NCI-H446 treated with DMSO at 0.1 percent for 48 hours (cell line): ENCODE measurements at regions not wholly inside any gene's neighbourhood (a gene's known extent, or its start where the extent isn't known, plus 50 kb on each side); places are given as distances from the start of the nearest gene placed in this dataset.

Experiments used
- DNase-seq: peaks from one replicate; lab custom pipeline; 2025; lab: John Stamatoyannopoulos, UW

DNA sequence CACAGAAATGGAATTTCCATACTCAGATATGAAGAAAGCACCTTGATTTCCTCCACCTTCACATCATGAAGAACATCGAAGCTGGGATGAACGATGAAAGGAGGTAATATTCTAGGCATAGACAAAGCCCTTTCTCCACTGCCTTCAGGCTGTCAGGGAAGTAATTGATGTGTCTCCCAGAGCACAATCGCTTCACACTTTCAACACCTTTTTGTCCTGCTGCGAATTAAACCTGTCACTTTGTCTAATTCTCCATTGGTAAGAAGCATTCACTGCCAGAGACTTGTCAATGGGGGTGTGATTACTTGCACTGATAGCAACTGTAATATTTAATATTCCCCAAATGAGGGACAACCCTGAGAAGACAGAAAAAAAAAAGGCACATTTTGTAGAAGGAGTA is 260.1 kb downstream of the ETS1 start:
- DNase-seq = no peak

DNA sequence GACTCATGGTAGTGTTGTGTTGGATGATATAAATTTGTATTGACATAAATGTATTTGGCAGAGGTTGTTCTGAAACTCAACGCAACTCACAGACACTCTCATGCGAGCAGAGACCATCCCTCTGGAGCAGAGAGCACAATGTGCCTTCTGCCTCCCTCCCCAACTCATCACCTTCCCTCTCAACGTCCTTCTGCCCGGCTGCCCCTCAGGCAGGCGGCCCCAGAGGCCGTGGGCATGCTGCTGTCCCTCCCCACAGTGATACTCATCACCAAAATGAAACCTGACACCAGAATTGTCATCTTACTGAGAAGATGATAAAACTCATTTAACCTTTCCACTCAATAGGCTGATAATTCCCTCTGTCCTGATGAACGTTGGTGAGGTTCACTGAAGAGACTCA is 260.6 kb downstream of the ETS1 start:
- no peak for DNase-seq

DNA sequence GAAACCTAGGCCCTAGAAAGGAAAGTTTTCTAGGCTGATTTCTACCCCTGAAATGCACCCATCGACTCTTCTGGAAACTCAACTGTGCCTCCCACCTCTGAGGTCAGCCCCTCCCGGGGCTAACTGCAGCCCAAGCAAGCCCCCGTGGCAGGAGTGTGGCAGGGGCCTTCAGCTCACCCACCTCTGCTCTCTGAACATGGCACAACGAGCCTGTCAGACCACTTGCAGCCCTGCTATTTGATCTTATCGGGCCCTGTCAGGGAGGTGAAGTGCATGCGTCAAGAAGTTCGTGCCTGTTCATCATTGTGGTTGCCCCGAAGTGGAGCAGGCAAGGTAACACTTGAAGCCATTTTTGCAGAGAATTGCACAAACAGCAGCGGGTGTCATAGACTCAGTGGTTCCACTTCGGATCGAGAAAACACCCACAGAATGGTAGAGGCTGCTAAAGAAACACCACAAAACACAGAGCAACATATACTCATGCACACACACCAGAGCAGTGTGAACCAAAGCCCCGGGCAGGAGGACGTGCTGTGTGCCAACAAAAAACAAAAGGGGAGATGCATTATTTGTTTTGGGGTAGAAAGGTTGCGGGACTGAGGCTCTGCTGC is 262.7 kb downstream of the ETS1 start:
- DNase-seq = no peak

DNA sequence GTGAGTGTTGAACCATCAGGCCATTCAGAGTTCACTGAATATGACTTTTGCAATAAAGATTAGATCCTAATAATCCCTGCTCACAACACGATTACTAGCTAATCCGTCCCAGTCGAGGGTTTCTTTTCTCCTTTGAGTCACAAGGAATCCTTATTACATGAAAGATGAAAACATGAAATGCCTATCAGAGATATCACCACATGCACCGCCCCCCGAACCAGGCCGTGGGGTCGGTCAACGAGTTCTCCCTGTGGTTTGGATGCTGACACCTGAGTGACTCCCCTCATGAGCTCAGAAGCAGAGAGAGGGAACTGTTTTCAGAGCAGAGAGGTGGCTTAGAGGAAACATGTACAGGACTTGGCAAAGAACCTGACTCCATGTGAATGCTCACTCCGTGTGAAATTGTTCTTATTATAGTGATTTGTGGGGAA is 263.3 kb downstream of the ETS1 start:
- no peak for DNase-seq

GRCh38 chr11:128323381-128323780 is 264.0 kb downstream of the ETS1 start:
- no peak for DNase-seq

GRCh38 chr11:128318856-128319474 is 268.4 kb downstream of the ETS1 start:
- DNase-seq = no peak

DNA sequence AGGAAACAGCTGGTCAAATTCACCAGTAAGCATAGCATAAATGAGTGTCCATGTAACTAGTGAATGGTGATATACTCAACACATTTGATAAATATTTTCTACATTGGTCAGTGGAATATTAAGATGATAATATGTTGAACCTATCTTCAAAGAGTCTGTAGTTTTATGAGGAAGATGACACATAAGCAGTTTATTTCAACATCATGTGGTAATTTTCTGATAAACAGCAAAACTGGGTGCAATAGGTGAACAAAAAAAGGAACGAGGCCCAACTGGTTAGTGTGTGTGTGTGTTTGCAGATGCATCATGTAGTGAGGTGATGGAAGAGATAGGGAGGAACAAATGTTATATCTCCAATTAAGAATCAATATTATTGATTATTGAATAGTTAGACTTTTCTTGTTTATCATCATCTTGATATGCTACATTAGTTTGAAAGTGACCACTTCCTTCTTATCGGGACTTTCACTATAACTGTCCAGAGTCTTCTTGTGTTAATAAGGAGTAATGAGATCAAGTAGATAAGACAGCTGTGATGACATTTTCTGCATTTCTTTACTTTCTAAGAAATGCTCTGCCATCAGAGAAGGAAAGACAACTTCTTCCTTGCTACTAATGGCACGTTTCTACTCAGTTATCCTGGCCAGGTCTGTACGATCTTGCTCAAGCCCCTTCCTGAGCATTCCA is 270.7 kb downstream of the ETS1 start:
- DNase-seq = no peak

DNA sequence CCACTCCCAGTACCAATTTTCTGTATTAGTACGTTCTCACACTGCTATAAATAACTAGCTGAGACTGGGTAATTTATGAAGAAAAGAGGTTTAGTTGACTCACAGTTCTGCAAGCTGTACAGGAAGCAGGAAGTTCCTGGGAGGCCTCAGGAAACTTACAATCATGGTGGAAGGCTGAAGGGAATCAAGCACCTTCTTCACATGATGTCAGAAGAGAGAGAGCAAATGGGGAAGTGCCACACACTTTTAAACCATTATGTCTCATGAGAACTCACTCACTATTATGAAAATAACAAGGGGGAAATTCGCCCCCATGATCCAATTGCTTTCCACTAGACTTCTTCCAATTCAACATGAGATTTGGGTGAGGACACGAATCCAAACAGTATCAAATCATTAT is 271.4 kb downstream of the ETS1 start:
- no peak for DNase-seq

DNA sequence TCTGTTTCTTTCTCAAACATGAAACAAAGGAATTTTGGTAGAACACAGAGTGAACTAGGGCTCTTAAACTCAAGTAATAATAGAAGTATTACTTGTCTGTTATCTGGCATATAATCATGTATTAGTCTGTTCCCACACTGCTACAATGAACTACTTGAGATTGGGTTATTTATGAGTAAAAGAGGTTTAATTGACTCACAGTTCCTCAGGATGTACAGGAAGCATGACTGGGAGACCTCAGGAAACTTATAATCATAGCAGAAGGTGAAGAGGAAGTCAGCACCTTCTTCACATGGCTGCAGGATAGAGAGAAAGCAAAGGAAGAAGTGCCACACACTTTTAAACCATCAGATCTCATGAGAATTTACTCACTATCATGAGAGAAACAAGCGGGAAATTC is 273.4 kb downstream of the ETS1 start:
- no peak for DNase-seq

GRCh38 chr11:128311742-128312719 is 275.3 kb downstream of the ETS1 start:
- no peak for DNase-seq

- no peak for DNase-seq
Observed at GRCh38 chr11:128310676-128311445, 276.5 kb downstream of the ETS1 start.

DNA sequence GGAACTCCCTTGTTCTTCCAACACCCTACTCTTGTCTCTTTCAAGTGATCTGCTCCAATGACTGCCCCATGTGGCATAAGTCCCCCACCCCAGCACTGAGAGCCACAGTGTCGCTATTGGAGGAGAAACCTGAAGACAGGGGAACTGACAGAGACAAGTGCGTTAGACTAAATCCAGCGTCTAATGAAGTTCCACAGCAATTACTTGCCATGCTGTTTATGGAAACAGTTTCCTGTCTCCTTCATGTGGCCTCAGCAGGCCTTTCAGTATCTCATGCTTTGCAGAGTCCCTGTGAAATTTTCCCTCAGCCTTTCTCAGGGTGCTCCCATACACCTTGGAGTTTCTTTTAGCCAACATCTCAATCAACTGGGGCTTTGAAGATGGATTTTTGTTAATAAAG is 277.4 kb downstream of the ETS1 start:
- no peak for DNase-seq

DNA sequence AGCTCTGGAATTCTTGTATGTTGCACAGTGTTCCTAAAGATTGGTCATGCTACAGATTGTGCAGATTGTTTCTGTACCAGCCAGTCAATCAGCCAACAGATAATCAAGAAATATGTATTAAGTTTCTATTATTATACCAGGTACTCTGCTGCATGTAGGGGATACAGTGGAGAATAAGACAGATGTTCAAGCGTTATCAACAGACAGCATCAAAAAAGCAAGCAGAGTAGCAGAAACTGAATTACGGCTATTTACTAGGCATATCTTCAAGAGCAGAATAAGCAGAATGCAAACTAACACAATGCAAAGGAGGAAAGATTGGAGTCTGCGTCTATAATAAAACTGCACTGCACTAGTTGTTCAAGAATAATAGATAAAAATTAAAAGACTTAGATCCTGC is 278.6 kb downstream of the ETS1 start:
- no peak for DNase-seq

- no peak for DNase-seq
Observed at GRCh38 chr11:128305588-128305987, 281.8 kb downstream of the ETS1 start.

DNA sequence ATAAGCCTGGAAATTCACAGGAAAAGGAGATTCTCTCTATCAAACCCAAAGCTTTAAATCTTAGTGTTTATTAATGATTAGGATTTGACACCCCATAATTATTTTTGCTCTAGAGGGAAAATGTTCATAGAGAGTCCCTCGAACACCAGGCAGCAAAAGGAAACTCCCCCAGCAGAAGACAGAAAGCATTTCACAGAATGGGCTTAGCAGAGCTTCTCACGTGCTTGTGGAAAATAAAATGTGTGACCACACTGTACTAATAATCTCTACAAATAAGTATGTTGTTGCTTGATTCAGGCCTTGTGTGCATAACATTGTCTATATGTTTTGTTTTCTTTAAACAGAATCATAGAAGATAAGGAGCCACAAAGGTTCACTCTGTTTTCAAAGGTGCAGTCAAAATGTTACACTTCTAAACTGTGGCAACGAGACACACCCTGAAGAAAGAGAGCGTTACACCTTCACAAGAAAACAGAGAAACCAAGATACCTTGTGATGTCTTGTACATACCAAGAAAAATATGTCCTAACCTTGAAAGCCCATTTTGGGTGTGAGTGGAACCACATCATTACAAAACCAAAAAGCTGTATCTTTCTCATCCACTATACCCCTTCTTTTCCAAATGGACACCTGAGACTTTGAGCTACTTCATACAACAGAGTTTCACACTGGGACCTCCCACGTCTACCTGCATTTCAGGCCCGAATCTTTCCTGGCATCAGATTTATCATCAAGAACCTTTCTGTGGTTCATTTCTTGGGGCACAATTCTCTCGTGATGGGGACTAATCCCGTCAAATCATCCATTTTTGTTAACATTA is 282.5 kb downstream of the ETS1 start:
- DNase-seq = no peak

GRCh38 chr11:128304116-128304515 is 283.2 kb downstream of the ETS1 start:
- DNase-seq = no peak

- DNase-seq = no peak
Observed at GRCh38 chr11:128303383-128303782, 284.0 kb downstream of the ETS1 start.

DNA sequence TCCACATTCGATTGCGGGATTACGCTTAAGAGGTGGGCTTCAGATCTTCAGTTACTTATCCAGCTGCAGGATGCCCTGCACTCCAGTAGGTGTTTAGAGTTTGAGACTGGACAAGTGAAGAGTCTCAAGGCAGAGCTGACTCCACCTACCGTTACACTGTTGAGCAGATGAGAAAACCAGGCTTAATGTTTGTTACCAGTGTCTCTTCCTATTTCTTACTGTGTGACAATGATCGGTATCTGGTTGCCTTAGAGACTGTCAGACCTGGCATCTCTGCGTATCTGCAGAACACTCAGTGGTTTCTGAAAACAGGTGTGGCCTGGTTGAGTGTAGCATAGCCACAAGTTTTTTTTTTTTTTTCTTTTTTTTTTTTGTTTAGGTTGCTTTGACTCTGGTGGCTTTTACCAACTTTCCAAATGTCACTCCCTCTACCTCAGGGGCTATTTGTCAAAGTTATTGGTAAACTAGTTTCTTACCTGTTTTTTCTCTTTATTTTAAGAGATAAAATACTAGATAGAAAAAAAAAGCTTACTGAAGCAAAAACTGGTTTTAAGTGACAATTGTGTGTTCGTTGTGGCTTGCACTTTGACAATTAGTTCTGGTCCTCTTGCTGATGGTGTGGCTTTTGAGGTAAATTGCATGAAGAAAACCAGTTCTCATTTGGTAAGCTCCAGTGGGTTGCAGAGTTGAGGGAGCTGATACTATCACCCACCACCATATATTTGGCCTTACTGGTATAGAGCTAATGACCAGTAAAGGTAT is 284.8 kb downstream of the ETS1 start:
- no peak for DNase-seq

DNA sequence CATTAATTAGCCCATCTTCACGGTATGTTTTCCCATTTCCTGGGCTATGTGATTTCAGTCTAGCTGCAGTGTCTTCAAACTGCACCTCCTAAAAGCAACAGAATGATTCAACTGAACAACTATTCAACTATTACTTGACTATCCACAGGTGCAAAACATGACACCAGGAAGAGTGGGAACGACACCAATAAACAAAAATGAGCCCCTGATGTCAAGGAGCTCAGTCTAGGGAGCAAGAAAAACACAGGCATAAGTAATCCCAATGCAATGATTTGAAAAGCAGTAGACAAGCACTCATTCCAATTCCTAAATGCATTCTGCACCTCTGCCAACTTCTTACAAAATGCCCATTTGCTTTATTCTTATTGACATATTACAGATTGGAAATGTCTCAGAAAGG is 285.6 kb downstream of the ETS1 start:
- no peak for DNase-seq

DNA sequence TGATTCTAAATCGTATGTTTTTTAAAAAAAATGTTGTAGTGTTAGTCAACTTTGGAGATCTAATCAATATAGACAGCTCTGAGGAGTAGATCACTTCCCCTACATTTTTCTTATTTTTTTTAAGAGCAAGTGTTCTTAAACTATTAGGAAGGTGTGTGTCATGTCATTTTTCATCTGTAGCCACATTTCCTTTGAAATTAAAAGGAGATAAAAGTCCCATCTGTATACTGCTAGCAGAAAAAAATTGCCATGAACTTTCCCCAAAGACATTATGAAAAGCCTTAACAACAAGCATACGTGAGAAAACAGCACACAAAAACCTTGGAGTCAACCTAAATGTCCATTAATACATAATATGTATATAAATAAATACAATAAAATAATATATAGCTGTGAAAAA is 286.6 kb downstream of the ETS1 start:
- DNase-seq = no peak
